ENCODE measurements at regions not wholly inside any gene's neighbourhood (a gene's known extent, or its start where the extent isn't known, plus 50 kb on each side); places are given as distances from the start of the nearest gene placed in this dataset.

GRCh38 chr16:77645764-77646163, 76.5 kb upstream of the NUDT7 start:
- Histone ChIP-seq H3K79me2 (ENCODE audit: insufficient read depth, low read length) (no peaks in the 10 kb centered on the region), H3K36me3 (replicated peaks in 1 of 2; ENCODE audit: control insufficient read depth in 1 of 2, insufficient read depth in 2 of 2, low read length in 2 of 2) (no peaks in the 10 kb centered on the region), H3K27me3 (ENCODE audit: control insufficient read depth in 1 of 2, insufficient read depth in 2 of 2, low read length in 2 of 2) (peaks cover 0 to 17% of the 10 kb centered on the region in 2 experiments; a peak in 1 of 5 replicates), H2AFZ (ENCODE audit: low read length) (no peak overlapping the region), H3K9me3 (ENCODE audit: low read length) (no peaks in the 10 kb centered on the region), H3K4me3 (replicated peaks in 1 of 3; ENCODE audit: insufficient read depth in 1 of 3, low read depth in 2 of 3, low read length in 3 of 3) (no peak overlapping the region), H4K20me1 (ENCODE audit: insufficient read depth, low read length) (no peaks in the 10 kb centered on the region), H3K9ac (ENCODE audit: insufficient read depth, low read depth, low read length) (no peak overlapping the region), H3K27ac (ENCODE audit: extremely low read length, insufficient read depth, low read length) (no peak overlapping the region), H3K4me1 (ENCODE audit: insufficient read depth, low read length) (no peaks in the 10 kb centered on the region), H3K4me2 (ENCODE audit: low read depth, low read length) (no peak overlapping the region)
- WGBS (ENCODE audit: low lambda C conversion rate) = 2% methylated on average over 3 of the region's 3 CpGs
- TF ChIP-seq ZNF292 (CRISPR knock-in tag; IDR thresholded peaks at IDR 0.05; ENCODE audit: borderline replicate concordance, low read depth) = no peak
- TF ChIP-seq ZBTB10 (CRISPR knock-in tag; IDR thresholded peaks at IDR 0.05; ENCODE audit: borderline replicate concordance) = no peak
- TF ChIP-seq IRF9 (CRISPR knock-in tag; IDR thresholded peaks at IDR 0.05; ENCODE audit: borderline replicate concordance) = no peak
- no peak for TF ChIP-seq TERF1 (CRISPR knock-in tag; IDR thresholded peaks at IDR 0.05)
- TF ChIP-seq E2F1 (CRISPR knock-in tag; IDR thresholded peaks at IDR 0.05) = no peak
- TF ChIP-seq ZNF296 (CRISPR knock-in tag; conservative IDR thresholded peaks at IDR 0.05) = no peak
- TF ChIP-seq ZNF432 (CRISPR knock-in tag; IDR thresholded peaks at IDR 0.05; ENCODE audit: borderline replicate concordance) = no peak
- no peak for TF ChIP-seq ZSCAN25 (CRISPR knock-in tag; IDR thresholded peaks at IDR 0.05)
- no peak for TF ChIP-seq ZFP36 (IDR thresholded peaks at IDR 0.05; ENCODE audit: borderline replicate concordance, low read depth, low read length, partially characterized antibody)
- no peak for TF ChIP-seq RARG (CRISPR knock-in tag; IDR thresholded peaks at IDR 0.05; ENCODE audit: low read depth)
- TF ChIP-seq ZNF598 (CRISPR knock-in tag; IDR thresholded peaks at IDR 0.05; ENCODE audit: borderline replicate concordance) = no peak
- TF ChIP-seq SIN3B (IDR thresholded peaks at IDR 0.05; ENCODE audit: low read length) = no peak
- no peak for TF ChIP-seq ZNF446 (CRISPR knock-in tag; IDR thresholded peaks at IDR 0.05)
- no peak for TF ChIP-seq ZNF747 (CRISPR knock-in tag; IDR thresholded peaks at IDR 0.05; ENCODE audit: borderline replicate concordance)
- TF ChIP-seq TBX3 (IDR thresholded peaks at IDR 0.05; ENCODE audit: borderline replicate concordance) = no peak
- no peak for TF ChIP-seq ZNF550 (CRISPR knock-in tag; IDR thresholded peaks at IDR 0.05; ENCODE audit: borderline replicate concordance)
- no peak for TF ChIP-seq HMGA1 (CRISPR knock-in tag; conservative IDR thresholded peaks at IDR 0.05)
- ChIA-PET CTCF (ENCODE audit: low intra/inter-chr PET ratio, low total read pairs) (no interaction called here), POLR2A (no interaction called here)
- ATAC-seq (no peak), DNase-seq (ENCODE audit: low spot score) (no peak), FAIRE-seq (no peak)
- in situ Hi-C loops (cut with HindIII; ENCODE audit: extremely low pct_ligation_motif_present, low pct_unique_long_range_greater_than_20kb) (no loop called here), intact Hi-C loops (cut with micrococcal nuclease; ENCODE audit: unreplicated experiment) (no loop called here)
- BruUV-seq (replicated peaks) = no TSS peak

All from HepG2 (cell line).